Esophagus squamous epithelium (tissue), 4 donors: ENCODE measurements at regions not wholly inside any gene's neighbourhood (a gene's known extent, or its start where the extent isn't known, plus 50 kb on each side); places are given as distances from the start of the nearest gene placed in this dataset.

Experiments used
- POLR2A ChIP-seq, 4 donors: fragments of 450-650 bp; IDR thresholded peaks; one replicate each; pipeline ENCODE4 v1.6.1; 2017; ENCODE audit warnings: antibody characterized with exemption in 4 of 4, mild to moderate bottlenecking in 4 of 4, moderate library complexity in 3 of 4
- TF ChIP-seq, protein P1 (sequence below), 6 experiments: fragments of 450-650 bp in 4 of 6; fragments of 200-600 bp in 2 of 6; sonication (generic) in 2 of 6; IDR thresholded peaks; one replicate each; pipeline ENCODE4 v1.5.1; 2016 to 2019; ENCODE audit warnings: antibody characterized with exemption in 6 of 6, mild to moderate bottlenecking in 4 of 6, moderate library complexity in 4 of 6

DNA sequence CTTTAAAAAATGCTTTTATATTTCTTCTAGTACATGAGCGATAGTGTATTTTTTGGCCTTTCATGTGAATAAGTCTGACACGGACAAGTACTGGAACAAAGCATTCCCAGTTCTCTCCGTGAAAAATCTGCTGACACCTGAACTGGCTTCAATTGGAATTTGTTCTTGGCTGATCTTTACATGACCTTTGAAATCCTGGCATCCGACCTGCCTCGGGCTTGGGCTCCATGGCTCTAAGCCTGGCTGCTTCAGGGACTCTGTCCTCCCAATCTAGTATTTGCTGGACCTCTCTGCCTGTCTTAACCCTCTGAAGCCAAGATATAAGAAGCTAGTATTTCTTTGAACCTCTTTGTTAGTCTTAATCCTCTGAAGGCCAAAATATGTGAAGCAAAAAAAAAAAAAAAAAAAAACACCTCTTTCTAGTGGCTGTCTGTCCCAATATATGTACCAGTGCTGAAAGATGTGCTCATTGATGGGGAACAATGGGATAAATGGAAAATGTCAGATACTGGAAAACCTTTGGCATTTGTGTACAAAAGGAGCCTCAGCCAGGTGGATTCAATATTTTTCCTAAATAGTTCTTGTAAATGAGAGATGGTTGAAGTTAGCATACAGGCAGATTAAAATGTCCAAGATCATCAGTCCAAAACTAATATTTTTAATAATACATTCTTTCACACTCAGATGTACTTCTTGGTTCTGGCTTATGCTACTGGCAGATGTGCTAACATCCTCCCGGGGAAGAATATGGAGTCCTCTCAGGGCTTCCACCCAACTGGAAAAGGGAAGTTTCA lies 470.6 kb downstream of the TUSC1 start:
- TF ChIP-seq, protein P1, sequence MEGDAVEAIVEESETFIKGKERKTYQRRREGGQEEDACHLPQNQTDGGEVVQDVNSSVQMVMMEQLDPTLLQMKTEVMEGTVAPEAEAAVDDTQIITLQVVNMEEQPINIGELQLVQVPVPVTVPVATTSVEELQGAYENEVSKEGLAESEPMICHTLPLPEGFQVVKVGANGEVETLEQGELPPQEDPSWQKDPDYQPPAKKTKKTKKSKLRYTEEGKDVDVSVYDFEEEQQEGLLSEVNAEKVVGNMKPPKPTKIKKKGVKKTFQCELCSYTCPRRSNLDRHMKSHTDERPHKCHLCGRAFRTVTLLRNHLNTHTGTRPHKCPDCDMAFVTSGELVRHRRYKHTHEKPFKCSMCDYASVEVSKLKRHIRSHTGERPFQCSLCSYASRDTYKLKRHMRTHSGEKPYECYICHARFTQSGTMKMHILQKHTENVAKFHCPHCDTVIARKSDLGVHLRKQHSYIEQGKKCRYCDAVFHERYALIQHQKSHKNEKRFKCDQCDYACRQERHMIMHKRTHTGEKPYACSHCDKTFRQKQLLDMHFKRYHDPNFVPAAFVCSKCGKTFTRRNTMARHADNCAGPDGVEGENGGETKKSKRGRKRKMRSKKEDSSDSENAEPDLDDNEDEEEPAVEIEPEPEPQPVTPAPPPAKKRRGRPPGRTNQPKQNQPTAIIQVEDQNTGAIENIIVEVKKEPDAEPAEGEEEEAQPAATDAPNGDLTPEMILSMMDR (IDR thresholded peaks at IDR 0.05) = no peak
- no peak for TF ChIP-seq POLR2A (IDR thresholded peaks at IDR 0.05)
